Ectodermal cell (in vitro differentiated cells): ENCODE measurements at regions not wholly inside any gene's neighbourhood (a gene's known extent, or its start where the extent isn't known, plus 50 kb on each side); places are given as distances from the start of the nearest gene placed in this dataset.

Source experiments
- H3K27ac ChIP-seq: 2 replicates; pipeline ENCODE4 v1.7.0; 2013; ENCODE audit warnings: mild to moderate bottlenecking, low read depth, low read length; ENCODE audit not compliant: insufficient read depth, poor library complexity, severe bottlenecking
- H3K27me3 ChIP-seq: 2 replicates; pipeline ENCODE4 v1.7.0; 2013; ENCODE audit warnings: mild to moderate bottlenecking, low read length; ENCODE audit not compliant: insufficient read depth, control insufficient read depth, poor library complexity, severe bottlenecking
- H3K36me3 ChIP-seq: one replicate; pipeline ENCODE4 v1.7.0; 2013; ENCODE audit warnings: low read length; ENCODE audit not compliant: control insufficient read depth, insufficient read depth
- H3K4me1 ChIP-seq: one replicate; pipeline ENCODE4 v1.7.0; 2013; ENCODE audit warnings: low read length; ENCODE audit not compliant: control insufficient read depth, insufficient read depth
- H3K4me3 ChIP-seq: 2 replicates; pipeline ENCODE4 v1.7.0; 2013; ENCODE audit warnings: low read depth, low read length, control low read depth; ENCODE audit not compliant: insufficient read depth
- H3K9me3 ChIP-seq: 2 replicates; pipeline ENCODE4 v1.7.0; 2013; ENCODE audit warnings: mild to moderate bottlenecking, low read length, moderate library complexity; ENCODE audit not compliant: control insufficient read depth
- WGBS, 2 experiments: methylation state at CpG; one replicate each; pipeline ENCODE4 v1.1.7; 2013; ENCODE audit warnings: missing lambda C conversion rate in 2 of 2; 5-methylcytosine and 5-hydroxymethylcytosine counted together

GRCh38 chr1:193589597-193590040 is 403.2 kb upstream of the B3GALT2 start:
- H3K4me3 ChIP-seq = no peak overlapping the region
- no peak overlapping the region for H3K27ac ChIP-seq
- H3K36me3 ChIP-seq = no peaks in the 10 kb centered on the region
- WGBS, 2 experiments = 89 to 94% methylated on average over 3 of the region's 3 CpGs
- H3K4me1 ChIP-seq = peaks cover 8% of the 10 kb centered on the region
- H3K9me3 ChIP-seq = no peaks in the 10 kb centered on the region
- no peaks in the 10 kb centered on the region for H3K27me3 ChIP-seq

GRCh38 chr1:193588311-193589082 is 402.1 kb upstream of the B3GALT2 start:
- peaks cover 8% of the 10 kb centered on the region for H3K4me1 ChIP-seq
- H3K36me3 ChIP-seq = no peaks in the 10 kb centered on the region
- WGBS, 2 experiments = 18 to 19% methylated on average over 5 to 7 of the region's 8 CpGs
- H3K9me3 ChIP-seq = no peaks in the 10 kb centered on the region
- no peak overlapping the region for H3K4me3 ChIP-seq
- no peaks in the 10 kb centered on the region for H3K27me3 ChIP-seq
- H3K27ac ChIP-seq = no peak overlapping the region

GRCh38 chr1:193584731-193585239 is 398.4 kb upstream of the B3GALT2 start:
- Histone ChIP-seq H3K27ac (no peak overlapping the region), H3K27me3 (no peaks in the 10 kb centered on the region), H3K4me1 (peaks cover 8% of the 10 kb centered on the region), H3K36me3 (no peaks in the 10 kb centered on the region), H3K4me3 (no peak overlapping the region), H3K9me3 (no peaks in the 10 kb centered on the region)
- WGBS, 2 experiments = 90 to 91% methylated on average over 2 of the region's 2 CpGs

GRCh38 chr1:193581341-193581740 is 394.9 kb upstream of the B3GALT2 start:
- Histone ChIP-seq H3K27me3 (no peaks in the 10 kb centered on the region), H3K36me3 (no peaks in the 10 kb centered on the region), H3K4me1 (no peaks in the 10 kb centered on the region), H3K27ac (no peak overlapping the region), H3K9me3 (no peaks in the 10 kb centered on the region), H3K4me3 (no peak overlapping the region)
- 81 to 90% methylated on average over 3 of the region's 3 CpGs for WGBS, 2 experiments

- H3K4me1 ChIP-seq = no peaks in the 10 kb centered on the region
- whole genome bisulfite sequencing, 2 experiments = 94 to 97% methylated on average over 3 of the region's 3 CpGs
- no peaks in the 10 kb centered on the region for H3K36me3 ChIP-seq
- H3K4me3 ChIP-seq = no peak overlapping the region
- no peaks in the 10 kb centered on the region for H3K27me3 ChIP-seq
- no peak overlapping the region for H3K27ac ChIP-seq
- H3K9me3 ChIP-seq = no peaks in the 10 kb centered on the region
Measured at GRCh38 chr1:193580419-193580818, 394.0 kb upstream of the B3GALT2 start.

- Histone ChIP-seq H3K9me3 (no peaks in the 10 kb centered on the region), H3K36me3 (no peaks in the 10 kb centered on the region), H3K27ac (no peak overlapping the region), H3K27me3 (no peaks in the 10 kb centered on the region), H3K4me3 (no peak overlapping the region), H3K4me1 (no peaks in the 10 kb centered on the region)
- 83 to 100% methylated on average over 1 of the region's 1 CpG for WGBS, 2 experiments
Measured at GRCh38 chr1:193579323-193579722, 392.9 kb upstream of the B3GALT2 start.

- Histone ChIP-seq H3K36me3 (no peaks in the 10 kb centered on the region), H3K9me3 (no peaks in the 10 kb centered on the region), H3K27ac (no peak overlapping the region), H3K27me3 (no peaks in the 10 kb centered on the region), H3K4me1 (no peaks in the 10 kb centered on the region), H3K4me3 (no peak overlapping the region)
Measured at GRCh38 chr1:193574913-193575312, 388.5 kb upstream of the B3GALT2 start.

GRCh38 chr1:193569983-193570269 is 383.5 kb upstream of the B3GALT2 start:
- no peak overlapping the region for H3K27ac ChIP-seq
- H3K4me1 ChIP-seq = no peaks in the 10 kb centered on the region
- no peak overlapping the region for H3K4me3 ChIP-seq
- H3K9me3 ChIP-seq = no peaks in the 10 kb centered on the region
- no peaks in the 10 kb centered on the region for H3K27me3 ChIP-seq
- H3K36me3 ChIP-seq = no peaks in the 10 kb centered on the region

GRCh38 chr1:193569096-193569982 is 382.9 kb upstream of the B3GALT2 start:
- Histone ChIP-seq H3K36me3 (no peaks in the 10 kb centered on the region), H3K9me3 (no peaks in the 10 kb centered on the region), H3K27me3 (no peaks in the 10 kb centered on the region), H3K4me3 (no peak overlapping the region), H3K4me1 (no peaks in the 10 kb centered on the region), H3K27ac (no peak overlapping the region)
- 83 to 93% methylated on average over 1 of the region's 1 CpG for WGBS, 2 experiments

- no peaks in the 10 kb centered on the region for H3K4me1 ChIP-seq
- H3K36me3 ChIP-seq = no peaks in the 10 kb centered on the region
- no peak overlapping the region for H3K27ac ChIP-seq
- 100% methylated on average over 1 of the region's 1 CpG; no CpG with 5 or more reads in 1 of the 2 experiments for WGBS, 2 experiments
- H3K9me3 ChIP-seq = no peaks in the 10 kb centered on the region
- no peak overlapping the region for H3K4me3 ChIP-seq
- no peaks in the 10 kb centered on the region for H3K27me3 ChIP-seq
Measured at GRCh38 chr1:193568512-193568911, 382.1 kb upstream of the B3GALT2 start.
